ENCODE measurements at regions not wholly inside any gene's neighbourhood (a gene's known extent, or its start where the extent isn't known, plus 50 kb on each side); places are given as distances from the start of the nearest gene placed in this dataset.

DNA sequence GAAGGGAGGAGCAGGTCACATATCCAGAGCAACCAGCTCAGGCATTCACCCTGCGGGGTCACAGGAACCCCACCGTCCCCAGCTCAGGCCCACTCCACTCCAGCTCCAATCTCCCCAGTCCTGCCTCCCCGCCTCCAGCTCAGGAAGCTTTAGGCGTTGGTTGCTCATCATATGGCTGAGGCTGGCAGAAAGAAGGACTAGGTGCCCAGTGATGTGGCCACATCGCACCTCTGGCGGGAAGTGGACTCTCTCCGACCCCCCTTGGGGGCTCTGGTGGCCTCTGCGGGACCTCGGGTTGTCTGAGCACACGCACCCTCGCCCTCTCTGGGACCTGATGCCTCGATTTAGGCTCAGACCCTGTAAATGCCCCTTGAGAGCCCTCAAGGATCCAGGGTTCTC, 187.7 kb downstream of the ZFP36L2 start:
- Histone ChIP-seq H2AFZ (ENCODE audit: low read length) (no peak overlapping the region), H3K4me3 (ENCODE audit: low read length, poor library complexity, severe bottlenecking) (no peak overlapping the region), H3F3A (ENCODE audit: low read depth) (no peaks in the 10 kb centered on the region), H3K9me3 (ENCODE audit: insufficient read depth, low read depth, low read length) (no peaks in the 10 kb centered on the region), H3K9me2 (replicated peaks; ENCODE audit: low read depth, low read length) (no peaks in the 10 kb centered on the region), H3K79me2 (ENCODE audit: insufficient read depth, low read length) (no peaks in the 10 kb centered on the region), H3K9ac (ENCODE audit: low read depth, low read length, poor library complexity, severe bottlenecking) (no peak overlapping the region), H3K36me3 (ENCODE audit: insufficient read depth, low read length) (no peaks in the 10 kb centered on the region), H3K4me2 (ENCODE audit: low read depth, low read length, poor library complexity, severe bottlenecking) (no peak overlapping the region), H4K20me1 (ENCODE audit: insufficient read depth, low read length, poor library complexity, severe bottlenecking) (no peaks in the 10 kb centered on the region), H3K27me3 (ENCODE audit: insufficient read depth, low read length, poor library complexity, severe bottlenecking) (no peaks in the 10 kb centered on the region), H3K4me1 (ENCODE audit: insufficient read depth, low read length, poor library complexity, severe bottlenecking) (peaks cover 9% of the 10 kb centered on the region)
- TF ChIP-seq, protein P1, sequence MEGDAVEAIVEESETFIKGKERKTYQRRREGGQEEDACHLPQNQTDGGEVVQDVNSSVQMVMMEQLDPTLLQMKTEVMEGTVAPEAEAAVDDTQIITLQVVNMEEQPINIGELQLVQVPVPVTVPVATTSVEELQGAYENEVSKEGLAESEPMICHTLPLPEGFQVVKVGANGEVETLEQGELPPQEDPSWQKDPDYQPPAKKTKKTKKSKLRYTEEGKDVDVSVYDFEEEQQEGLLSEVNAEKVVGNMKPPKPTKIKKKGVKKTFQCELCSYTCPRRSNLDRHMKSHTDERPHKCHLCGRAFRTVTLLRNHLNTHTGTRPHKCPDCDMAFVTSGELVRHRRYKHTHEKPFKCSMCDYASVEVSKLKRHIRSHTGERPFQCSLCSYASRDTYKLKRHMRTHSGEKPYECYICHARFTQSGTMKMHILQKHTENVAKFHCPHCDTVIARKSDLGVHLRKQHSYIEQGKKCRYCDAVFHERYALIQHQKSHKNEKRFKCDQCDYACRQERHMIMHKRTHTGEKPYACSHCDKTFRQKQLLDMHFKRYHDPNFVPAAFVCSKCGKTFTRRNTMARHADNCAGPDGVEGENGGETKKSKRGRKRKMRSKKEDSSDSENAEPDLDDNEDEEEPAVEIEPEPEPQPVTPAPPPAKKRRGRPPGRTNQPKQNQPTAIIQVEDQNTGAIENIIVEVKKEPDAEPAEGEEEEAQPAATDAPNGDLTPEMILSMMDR (conservative IDR thresholded peaks at IDR 0.05; ENCODE audit: low read length): no peak
- no peak for TF ChIP-seq EZH2phosphoT487 (IDR thresholded peaks at IDR 0.05; ENCODE audit: borderline replicate concordance)

DNA sequence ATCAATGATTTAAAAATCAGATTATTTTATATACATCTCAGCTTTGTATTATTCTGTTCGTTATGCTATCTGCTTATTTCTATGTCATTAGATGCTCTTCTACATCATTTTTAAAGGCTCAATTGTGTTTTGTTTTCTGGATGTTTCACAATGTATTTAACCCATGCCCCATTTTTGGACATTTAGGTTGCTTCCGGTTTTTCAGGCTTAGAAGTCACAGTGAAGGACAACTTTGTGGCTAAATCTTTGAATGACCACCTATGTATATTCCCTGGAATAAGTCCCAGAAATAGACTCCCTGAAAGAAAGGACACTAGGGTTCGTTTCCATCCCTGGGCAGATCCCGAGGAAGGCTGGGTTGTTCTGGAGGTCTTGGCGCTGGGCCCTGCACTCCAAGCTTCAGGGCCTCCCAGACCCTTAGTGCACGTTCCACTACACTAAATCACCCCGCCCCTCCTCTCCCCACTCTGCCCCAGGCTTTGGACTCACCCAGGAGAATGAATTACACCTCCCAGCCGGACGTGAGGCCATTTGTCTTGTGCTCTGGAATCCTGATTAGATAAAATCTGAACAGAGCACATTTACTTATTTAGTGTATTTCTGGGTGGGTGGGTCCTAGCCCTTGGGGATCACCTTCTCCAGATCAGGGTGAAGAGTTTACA, 188.2 kb downstream of the ZFP36L2 start:
- Histone ChIP-seq H3K4me1 (ENCODE audit: insufficient read depth, low read length, poor library complexity, severe bottlenecking) (peaks cover 9% of the 10 kb centered on the region), H3K36me3 (ENCODE audit: insufficient read depth, low read length) (no peaks in the 10 kb centered on the region), H4K20me1 (ENCODE audit: insufficient read depth, low read length, poor library complexity, severe bottlenecking) (no peaks in the 10 kb centered on the region), H3K27me3 (ENCODE audit: insufficient read depth, low read length, poor library complexity, severe bottlenecking) (no peaks in the 10 kb centered on the region), H3K79me2 (ENCODE audit: insufficient read depth, low read length) (no peaks in the 10 kb centered on the region), H3K9me2 (replicated peaks; ENCODE audit: low read depth, low read length) (no peaks in the 10 kb centered on the region), H3K9ac (ENCODE audit: low read depth, low read length, poor library complexity, severe bottlenecking) (no peak overlapping the region), H3K4me2 (ENCODE audit: low read depth, low read length, poor library complexity, severe bottlenecking) (no peak overlapping the region), H3K9me3 (ENCODE audit: insufficient read depth, low read depth, low read length) (no peaks in the 10 kb centered on the region), H2AFZ (ENCODE audit: low read length) (no peak overlapping the region), H3K4me3 (ENCODE audit: low read length, poor library complexity, severe bottlenecking) (no peak overlapping the region), H3F3A (ENCODE audit: low read depth) (no peaks in the 10 kb centered on the region)
- TF ChIP-seq EZH2phosphoT487 (IDR thresholded peaks at IDR 0.05; ENCODE audit: borderline replicate concordance): no peak
- TF ChIP-seq, protein P1 (conservative IDR thresholded peaks at IDR 0.05; ENCODE audit: low read length): no peak

DNA sequence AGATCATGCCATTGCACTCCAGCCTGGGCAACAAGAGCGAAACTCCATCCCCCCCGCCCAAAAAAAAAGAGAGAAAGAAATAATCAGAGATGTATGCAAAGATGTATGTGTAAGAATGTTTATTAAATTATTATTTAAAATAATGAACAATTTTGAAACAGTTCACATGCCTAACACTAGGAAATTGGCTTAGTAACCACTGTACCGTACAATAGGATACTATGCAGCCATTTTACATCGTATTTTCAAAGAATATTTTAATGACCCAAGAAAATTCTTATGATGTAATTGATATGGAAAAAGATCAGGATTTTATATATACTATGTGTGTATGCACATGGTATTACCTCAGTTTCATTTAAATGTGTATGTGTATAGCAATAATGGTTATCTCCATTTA, 190.5 kb downstream of the ZFP36L2 start:
- no peak overlapping the region for H2AFZ ChIP-seq (ENCODE audit: low read length)
- no peak overlapping the region for H3K4me3 ChIP-seq (ENCODE audit: low read length, poor library complexity, severe bottlenecking)
- no peaks in the 10 kb centered on the region for H3K9me3 ChIP-seq (ENCODE audit: insufficient read depth, low read depth, low read length)
- H3K27me3 ChIP-seq (ENCODE audit: insufficient read depth, low read length, poor library complexity, severe bottlenecking): no peaks in the 10 kb centered on the region
- TF ChIP-seq EZH2phosphoT487 (IDR thresholded peaks at IDR 0.05; ENCODE audit: borderline replicate concordance): no peak
- TF ChIP-seq, protein P1 (conservative IDR thresholded peaks at IDR 0.05; ENCODE audit: low read length): no peak
- H3K9ac ChIP-seq (ENCODE audit: low read depth, low read length, poor library complexity, severe bottlenecking): no peak overlapping the region
- H3F3A ChIP-seq (ENCODE audit: low read depth): no peaks in the 10 kb centered on the region
- no peaks in the 10 kb centered on the region for H3K79me2 ChIP-seq (ENCODE audit: insufficient read depth, low read length)
- no peak overlapping the region for H3K4me2 ChIP-seq (ENCODE audit: low read depth, low read length, poor library complexity, severe bottlenecking)
- H4K20me1 ChIP-seq (ENCODE audit: insufficient read depth, low read length, poor library complexity, severe bottlenecking): no peaks in the 10 kb centered on the region
- no peaks in the 10 kb centered on the region for H3K4me1 ChIP-seq (ENCODE audit: insufficient read depth, low read length, poor library complexity, severe bottlenecking)
- H3K36me3 ChIP-seq (ENCODE audit: insufficient read depth, low read length): no peaks in the 10 kb centered on the region
- H3K9me2 ChIP-seq (replicated peaks; ENCODE audit: low read depth, low read length): no peaks in the 10 kb centered on the region

All from Loucy (cell line).